Breast epithelium (tissue), 4 donors: ENCODE measurements at regions not wholly inside any gene's neighbourhood (a gene's known extent, or its start where the extent isn't known, plus 50 kb on each side); places are given as distances from the start of the nearest gene placed in this dataset.

Experiments
- DNase-seq, 2 donors: peaks; one replicate each; pipeline ENCODE4 v3.0.0-alpha.2; 2019; ENCODE audit warnings: low spot score in 2 of 2
- H3K27ac ChIP-seq, 2 donors: fragments of 200-600 bp; sonication (generic) in 1 of 2; one replicate each; pipeline ENCODE4 v1.5.1; 2016 to 2019; ENCODE audit warnings: mild to moderate bottlenecking in 1 of 2
- H3K27me3 ChIP-seq, 2 donors: fragments of 200-600 bp; sonication (generic) in 1 of 2; one replicate each; pipeline versions ENCODE4 v1.5.1 to v1.6.0; 2017 to 2019; ENCODE audit warnings: control low read depth in 1 of 2, mild to moderate bottlenecking in 1 of 2
- H3K36me3 ChIP-seq: fragments of 200-600 bp; one replicate; pipeline ENCODE4 v1.5.1; 2019
- H3K4me1 ChIP-seq, 2 donors: fragments of 200-600 bp; sonication (generic); one replicate each; pipeline ENCODE4 v1.5.1; 2016 to 2019; ENCODE audit warnings: control low read depth in 1 of 2
- H3K4me3 ChIP-seq, 3 donors: fragments of 200-600 bp; sonication (generic); 1 replicate in 2 of 3; 2 replicates in 1 of 3; pipeline ENCODE4 v1.5.1; 2016 to 2019; ENCODE audit warnings: mild to moderate bottlenecking in 3 of 3, moderate library complexity in 2 of 3
- H3K9me3 ChIP-seq, 2 donors: fragments of 200-600 bp; sonication (generic) in 1 of 2; one replicate each; pipeline ENCODE4 v1.5.1; 2016 to 2019; ENCODE audit warnings: control low read depth in 1 of 2
- POLR2A ChIP-seq: fragments of 450-650 bp; IDR thresholded peaks from one replicate; pipeline ENCODE4 v1.6.1; 2016; ENCODE audit warnings: antibody characterized with exemption, mild to moderate bottlenecking, moderate library complexity
- POLR2AphosphoS5 ChIP-seq, 3 donors: sonication (generic); formaldehyde crosslinking; IDR thresholded peaks; one replicate each; pipeline ENCODE4 v1.6.1; 2017; ENCODE audit warnings: antibody characterized with exemption in 3 of 3
- intact Hi-C: fragments of 100-400 bp; cut with DNase I; formaldehyde crosslinking; loops from one replicate; pipeline ENCODE4 v1.15.1; 2023; ENCODE audit warnings: low total_unique reads
- TF ChIP-seq, protein P1 (sequence below), 3 donors: fragments of 450-650 bp; IDR thresholded peaks; one replicate each; pipeline ENCODE4 v1.5.1; 2016 to 2017; ENCODE audit warnings: antibody characterized with exemption in 3 of 3, mild to moderate bottlenecking in 3 of 3, moderate library complexity in 3 of 3

DNA sequence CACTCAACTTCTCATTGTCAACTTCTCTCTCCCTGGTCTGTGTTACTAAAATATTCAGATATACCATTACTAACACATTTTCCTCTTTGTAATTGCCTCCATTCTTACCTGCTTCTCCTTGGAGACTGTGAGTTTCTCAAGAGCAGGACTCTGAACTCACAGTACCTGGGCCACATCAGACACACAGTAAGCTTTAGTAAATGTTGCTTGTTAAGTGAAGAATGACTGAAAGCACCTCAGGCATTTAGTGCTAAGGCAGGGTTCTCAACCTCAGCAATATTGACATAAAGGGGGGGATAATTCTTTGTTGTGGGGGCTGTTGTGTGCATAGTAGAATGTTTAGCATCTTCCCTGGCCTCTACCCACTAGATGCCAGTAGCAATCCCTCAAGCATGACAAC is 72.0 kb upstream of the RAB11FIP2 start:
- no peaks in the 10 kb centered on the region for H3K36me3 ChIP-seq
- H3K9me3 ChIP-seq: no peaks in the 10 kb centered on the region
- intact Hi-C loops: no loop called here
- no peaks in the 10 kb centered on the region for H3K4me1 ChIP-seq
- no peak overlapping the region for H3K27ac ChIP-seq
- no peak for DNase-seq
- no peak overlapping the region for H3K4me3 ChIP-seq
- no peaks in the 10 kb centered on the region for H3K27me3 ChIP-seq
- TF ChIP-seq POLR2AphosphoS5 (IDR thresholded peaks at IDR 0.05) (no peak), POLR2A (no peak)
- TF ChIP-seq, protein P1, sequence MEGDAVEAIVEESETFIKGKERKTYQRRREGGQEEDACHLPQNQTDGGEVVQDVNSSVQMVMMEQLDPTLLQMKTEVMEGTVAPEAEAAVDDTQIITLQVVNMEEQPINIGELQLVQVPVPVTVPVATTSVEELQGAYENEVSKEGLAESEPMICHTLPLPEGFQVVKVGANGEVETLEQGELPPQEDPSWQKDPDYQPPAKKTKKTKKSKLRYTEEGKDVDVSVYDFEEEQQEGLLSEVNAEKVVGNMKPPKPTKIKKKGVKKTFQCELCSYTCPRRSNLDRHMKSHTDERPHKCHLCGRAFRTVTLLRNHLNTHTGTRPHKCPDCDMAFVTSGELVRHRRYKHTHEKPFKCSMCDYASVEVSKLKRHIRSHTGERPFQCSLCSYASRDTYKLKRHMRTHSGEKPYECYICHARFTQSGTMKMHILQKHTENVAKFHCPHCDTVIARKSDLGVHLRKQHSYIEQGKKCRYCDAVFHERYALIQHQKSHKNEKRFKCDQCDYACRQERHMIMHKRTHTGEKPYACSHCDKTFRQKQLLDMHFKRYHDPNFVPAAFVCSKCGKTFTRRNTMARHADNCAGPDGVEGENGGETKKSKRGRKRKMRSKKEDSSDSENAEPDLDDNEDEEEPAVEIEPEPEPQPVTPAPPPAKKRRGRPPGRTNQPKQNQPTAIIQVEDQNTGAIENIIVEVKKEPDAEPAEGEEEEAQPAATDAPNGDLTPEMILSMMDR (IDR thresholded peaks at IDR 0.05): no peak

DNA sequence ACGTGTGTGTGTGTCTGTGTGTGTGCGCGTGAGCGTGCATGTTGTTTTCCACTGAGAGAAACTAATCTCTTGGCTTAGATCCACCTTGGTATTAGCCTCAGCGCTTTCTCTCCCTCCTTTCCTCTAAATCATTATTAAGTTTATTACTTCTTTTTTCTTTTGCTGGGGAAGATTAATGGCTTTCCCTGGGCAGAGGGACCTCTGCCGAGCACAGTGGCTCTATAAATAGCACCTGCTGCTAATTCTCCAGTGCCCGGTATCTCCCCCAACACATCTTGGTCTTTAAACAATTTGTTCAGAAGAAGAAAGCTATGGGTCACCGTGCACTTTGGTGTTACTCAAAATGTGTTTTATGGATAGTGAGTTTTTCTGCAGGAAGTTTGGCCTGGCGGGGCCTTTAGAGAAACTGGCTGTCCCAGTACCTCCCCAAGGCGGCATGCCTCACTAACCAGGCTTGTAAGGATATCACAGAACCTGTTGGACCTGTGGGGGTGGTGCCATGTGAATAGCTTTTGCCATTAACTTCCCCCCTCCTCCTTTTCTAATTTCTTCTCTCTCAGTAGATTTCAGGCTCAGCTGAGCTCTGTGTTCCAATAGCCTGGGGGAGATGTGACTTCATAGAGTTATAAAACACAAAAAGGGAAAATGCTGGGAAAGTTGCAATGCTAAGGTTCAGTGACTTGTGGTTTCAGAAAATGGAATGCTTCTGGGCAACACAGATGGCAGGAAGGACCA is 70.1 kb upstream of the RAB11FIP2 start:
- peak in 1 of 2 donors; percentile 23 for DNase-seq
- no peak overlapping the region for H3K27ac ChIP-seq

DNA sequence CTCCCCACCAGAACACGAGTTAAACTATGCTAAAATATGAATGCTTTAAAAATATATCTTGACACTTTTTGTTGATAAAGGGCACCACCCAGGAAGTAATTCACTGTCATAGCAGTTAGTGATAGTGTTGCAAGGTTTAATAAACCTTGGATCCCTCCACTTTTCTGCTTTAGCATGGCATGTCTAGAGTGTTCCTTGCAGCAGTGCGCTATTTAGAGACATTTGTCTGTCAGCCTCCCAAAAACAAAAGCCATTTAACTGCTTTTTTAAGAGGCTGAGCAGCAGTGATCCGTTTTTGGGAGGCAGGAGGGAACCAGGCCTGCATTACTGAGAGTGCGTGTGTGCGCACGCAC is 69.6 kb upstream of the RAB11FIP2 start:
- Histone ChIP-seq H3K27me3 (no peaks in the 10 kb centered on the region), H3K9me3 (no peaks in the 10 kb centered on the region), H3K36me3 (no peaks in the 10 kb centered on the region), H3K4me1 (no peaks in the 10 kb centered on the region), H3K4me3 (no peak overlapping the region), H3K27ac (no peak overlapping the region)
- no peak for DNase-seq
- intact Hi-C loops: no loop called here
- TF ChIP-seq, protein P1 (IDR thresholded peaks at IDR 0.05): no peak
- TF ChIP-seq POLR2AphosphoS5 (IDR thresholded peaks at IDR 0.05) (no peak), POLR2A (no peak)

More for the DNA sequence above, 70.1 kb upstream of the RAB11FIP2 start:
- TF ChIP-seq POLR2A (no peak), POLR2AphosphoS5 (IDR thresholded peaks at IDR 0.05) (no peak)
- TF ChIP-seq, protein P1 (IDR thresholded peaks at IDR 0.05): no peak
- intact Hi-C loops: no loop called here
- no peak overlapping the region for H3K4me3 ChIP-seq
- H3K27me3 ChIP-seq: no peaks in the 10 kb centered on the region
- no peaks in the 10 kb centered on the region for H3K4me1 ChIP-seq
- H3K9me3 ChIP-seq: no peaks in the 10 kb centered on the region
- H3K36me3 ChIP-seq: no peaks in the 10 kb centered on the region

DNA sequence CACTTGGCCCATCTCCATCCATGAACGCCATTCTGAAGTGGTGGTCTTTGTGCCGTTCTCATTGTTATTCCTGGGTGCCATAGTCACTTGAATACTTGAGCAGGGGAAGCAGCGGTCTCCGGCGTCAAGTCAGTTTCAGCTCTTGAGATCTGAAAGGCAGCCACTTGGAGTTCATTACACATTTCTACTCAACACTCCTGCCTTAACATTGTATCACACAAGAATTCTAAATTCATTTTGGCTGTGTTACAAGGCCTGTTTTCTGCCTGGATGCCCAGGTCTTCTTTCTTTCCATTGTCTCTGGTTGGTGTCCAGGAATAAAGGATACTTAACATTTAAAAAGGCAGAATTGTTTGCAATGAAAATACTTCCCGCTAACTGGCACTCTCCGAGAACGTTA is 69.0 kb upstream of the RAB11FIP2 start:
- no peak overlapping the region for H3K27ac ChIP-seq
- intact Hi-C loops: no loop called here
- H3K36me3 ChIP-seq: no peaks in the 10 kb centered on the region
- no peaks in the 10 kb centered on the region for H3K9me3 ChIP-seq
- TF ChIP-seq POLR2AphosphoS5 (IDR thresholded peaks at IDR 0.05): no peak
- TF ChIP-seq, protein P1 (IDR thresholded peaks at IDR 0.05): no peak
- no peak for TF ChIP-seq POLR2A
- H3K27me3 ChIP-seq: no peaks in the 10 kb centered on the region
- H3K4me1 ChIP-seq: no peaks in the 10 kb centered on the region
- H3K4me3 ChIP-seq: no peak overlapping the region
- DNase-seq: no peak

DNA sequence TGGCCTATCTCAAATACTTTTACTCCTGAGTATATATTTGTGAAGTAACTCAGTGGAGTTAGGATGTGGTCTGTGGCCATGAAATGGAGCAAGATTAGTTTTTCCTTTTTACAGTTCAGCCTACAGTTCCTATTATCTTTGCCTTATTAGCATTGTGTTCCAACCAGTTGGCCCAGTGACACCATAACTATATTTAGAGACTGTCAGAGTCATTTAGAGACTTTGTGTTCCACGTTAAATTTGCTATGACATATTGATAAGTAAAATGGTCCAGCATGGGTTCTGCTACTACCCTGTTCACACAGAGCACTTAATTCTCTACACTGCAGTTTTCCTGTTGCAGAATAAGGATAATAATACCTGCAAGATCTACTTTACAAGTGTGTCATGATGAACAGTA is 68.3 kb upstream of the RAB11FIP2 start:
- DNase-seq: no peak
- no peaks in the 10 kb centered on the region for H3K9me3 ChIP-seq
- no peaks in the 10 kb centered on the region for H3K27me3 ChIP-seq
- H3K4me1 ChIP-seq: no peaks in the 10 kb centered on the region
- H3K27ac ChIP-seq: no peak overlapping the region
- TF ChIP-seq, protein P1 (IDR thresholded peaks at IDR 0.05): no peak
- TF ChIP-seq POLR2AphosphoS5 (IDR thresholded peaks at IDR 0.05): no peak
- TF ChIP-seq POLR2A: no peak
- H3K4me3 ChIP-seq: no peak overlapping the region
- H3K36me3 ChIP-seq: no peaks in the 10 kb centered on the region
- intact Hi-C loops: no loop called here
